Esophagus muscularis mucosa (tissue), 4 donors: ENCODE measurements at regions not wholly inside any gene's neighbourhood (a gene's known extent, or its start where the extent isn't known, plus 50 kb on each side); places are given as distances from the start of the nearest gene placed in this dataset.

Experiments
- DNase-seq: peaks from one replicate; pipeline ENCODE4 v3.0.0-alpha.2; 2017; ENCODE audit errors: extremely low spot score
- H3K27ac ChIP-seq, 4 donors: fragments of 200-600 bp; sonication (generic); replicated peaks in 1 of 4; 1 replicate in 3 of 4; 2 replicates in 1 of 4; pipeline ENCODE4 v1.5.1; 2016 to 2019; ENCODE audit warnings: mild to moderate bottlenecking in 1 of 4
- H3K27me3 ChIP-seq, 4 donors: fragments of 200-600 bp; sonication (generic); one replicate each; pipeline versions ENCODE4 v1.5.1 to v1.6.0; 2016 to 2019
- H3K36me3 ChIP-seq, 4 donors: fragments of 200-600 bp; sonication (generic); one replicate each; pipeline ENCODE4 v1.5.1; 2016 to 2019
- H3K4me1 ChIP-seq, 4 donors: fragments of 200-600 bp; sonication (generic); one replicate each; pipeline ENCODE4 v1.5.1; 2016 to 2019
- H3K4me3 ChIP-seq, 4 donors: fragments of 200-600 bp; sonication (generic); 1 replicate in 2 of 4; 2 replicates in 2 of 4; pipeline ENCODE4 v1.5.1; 2016 to 2019; ENCODE audit warnings: mild to moderate bottlenecking in 4 of 4, moderate library complexity in 1 of 4
- H3K9me3 ChIP-seq, 4 donors: fragments of 200-600 bp; sonication (generic); 1 replicate in 3 of 4; 2 replicates in 1 of 4; pipeline ENCODE4 v1.5.1; 2016 to 2019
- CTCF ChIP-seq, 3 experiments: fragments of 200-600 bp in 2 of 3; fragments of 450-650 bp in 1 of 3; sonication (generic) in 2 of 3; IDR thresholded peaks; one replicate each; pipeline ENCODE4 v1.5.1; 2017 to 2019; ENCODE audit warnings: antibody characterized with exemption in 3 of 3, mild to moderate bottlenecking in 2 of 3, moderate library complexity in 1 of 3
- EP300 ChIP-seq: sonication (generic); formaldehyde crosslinking; IDR thresholded peaks from one replicate; pipeline ENCODE4 v1.6.1; 2017; ENCODE audit warnings: antibody characterized with exemption
- POLR2A ChIP-seq: fragments of 450-650 bp; IDR thresholded peaks from one replicate; pipeline ENCODE4 v1.6.1; 2017; ENCODE audit warnings: antibody characterized with exemption, moderate library complexity, mild to moderate bottlenecking, low read depth
- POLR2AphosphoS5 ChIP-seq, 2 donors: sonication (generic); formaldehyde crosslinking; IDR thresholded peaks; one replicate each; pipeline ENCODE4 v1.6.1; 2017; ENCODE audit warnings: antibody characterized with exemption in 2 of 2
- WGBS: methylation state at CpG from one replicate; pipeline ENCODE4 v1.1.5; 2018; 5-methylcytosine and 5-hydroxymethylcytosine counted together
- intact Hi-C: fragments of 100-400 bp; cut with DNase I; formaldehyde crosslinking; loops from one replicate; pipeline ENCODE4 v1.15.1; 2023

- Histone ChIP-seq H3K27ac (no peak overlapping the region), H3K4me3 (no peak overlapping the region), H3K9me3 (no peaks in the 10 kb centered on the region), H3K36me3 (no peaks in the 10 kb centered on the region), H3K4me1 (no peaks in the 10 kb centered on the region), H3K27me3 (peaks cover 0 to 4% (median 0%) of the 10 kb centered on the region in 4 donors)
- no peak for DNase-seq
- 100% methylated on average over 1 of the region's 1 CpG for WGBS
- intact Hi-C loops: no loop called here
- TF ChIP-seq CTCF (IDR thresholded peaks at IDR 0.05) (no peak), POLR2AphosphoS5 (IDR thresholded peaks at IDR 0.05) (no peak), POLR2A (no peak), EP300 (no peak)
Measured at GRCh38 chr12:108035372-108035771, 93.7 kb upstream of the WSCD2 start.

- no peaks in the 10 kb centered on the region for H3K36me3 ChIP-seq
Measured at GRCh38 chr12:108037960-108038359, 91.1 kb upstream of the WSCD2 start.

GRCh38 chr12:108039794-108040193 lies 89.3 kb upstream of the WSCD2 start:
- no peak for TF ChIP-seq POLR2A
- no peak overlapping the region for H3K27ac ChIP-seq
- intact Hi-C loops: no loop called here

More at GRCh38 chr12:108037960-108038359, 91.1 kb upstream of the WSCD2 start:
- H3K27ac ChIP-seq: no peak overlapping the region
- TF ChIP-seq CTCF (IDR thresholded peaks at IDR 0.05): no peak
- TF ChIP-seq POLR2AphosphoS5 (IDR thresholded peaks at IDR 0.05): no peak
- no peak for TF ChIP-seq EP300
- TF ChIP-seq POLR2A: no peak
- DNase-seq: no peak
- WGBS: 86% methylated on average over 5 of the region's 5 CpGs
- H3K4me3 ChIP-seq: no peak overlapping the region
- peaks cover 0 to 4% (median 0%) of the 10 kb centered on the region in 4 donors for H3K27me3 ChIP-seq
- H3K9me3 ChIP-seq: no peaks in the 10 kb centered on the region
- intact Hi-C loops: no loop called here
- no peaks in the 10 kb centered on the region for H3K4me1 ChIP-seq

GRCh38 chr12:108040947-108041346 lies 88.1 kb upstream of the WSCD2 start:
- Histone ChIP-seq H3K4me3 (no peak overlapping the region), H3K36me3 (no peaks in the 10 kb centered on the region), H3K9me3 (no peaks in the 10 kb centered on the region), H3K27me3 (no peaks in the 10 kb centered on the region), H3K27ac (no peak overlapping the region), H3K4me1 (no peaks in the 10 kb centered on the region)
- WGBS: 42% methylated on average over 2 of the region's 2 CpGs
- TF ChIP-seq EP300 (no peak), POLR2A (no peak), POLR2AphosphoS5 (IDR thresholded peaks at IDR 0.05) (no peak), CTCF (IDR thresholded peaks at IDR 0.05) (no peak)
- intact Hi-C loops: no loop called here
- DNase-seq: no peak

More at GRCh38 chr12:108039794-108040193, 89.3 kb upstream of the WSCD2 start:
- no peak overlapping the region for H3K4me3 ChIP-seq
- H3K36me3 ChIP-seq: no peaks in the 10 kb centered on the region
- 87% methylated on average over 4 of the region's 4 CpGs for WGBS
- DNase-seq: no peak
- H3K4me1 ChIP-seq: no peaks in the 10 kb centered on the region
- H3K27me3 ChIP-seq: no peaks in the 10 kb centered on the region
- H3K9me3 ChIP-seq: no peaks in the 10 kb centered on the region

- intact Hi-C loops: no loop called here
- no peak for TF ChIP-seq CTCF (IDR thresholded peaks at IDR 0.05)
- no peak for TF ChIP-seq POLR2AphosphoS5 (IDR thresholded peaks at IDR 0.05)
- no peak for TF ChIP-seq POLR2A
- TF ChIP-seq EP300: no peak
- Histone ChIP-seq H3K27me3 (no peaks in the 10 kb centered on the region), H3K36me3 (no peaks in the 10 kb centered on the region), H3K4me3 (no peak overlapping the region), H3K9me3 (no peaks in the 10 kb centered on the region), H3K27ac (no peak overlapping the region), H3K4me1 (peaks cover 0 to 7% (median 3%) of the 10 kb centered on the region in 4 donors)
- DNase-seq: no peak
- WGBS: 30% methylated on average over 3 of the region's 3 CpGs
Measured at GRCh38 chr12:108043286-108043685, 85.8 kb upstream of the WSCD2 start.
